ENCODE measurements at regions not wholly inside any gene's neighbourhood (a gene's known extent, or its start where the extent isn't known, plus 50 kb on each side); places are given as distances from the start of the nearest gene placed in this dataset.

DNA sequence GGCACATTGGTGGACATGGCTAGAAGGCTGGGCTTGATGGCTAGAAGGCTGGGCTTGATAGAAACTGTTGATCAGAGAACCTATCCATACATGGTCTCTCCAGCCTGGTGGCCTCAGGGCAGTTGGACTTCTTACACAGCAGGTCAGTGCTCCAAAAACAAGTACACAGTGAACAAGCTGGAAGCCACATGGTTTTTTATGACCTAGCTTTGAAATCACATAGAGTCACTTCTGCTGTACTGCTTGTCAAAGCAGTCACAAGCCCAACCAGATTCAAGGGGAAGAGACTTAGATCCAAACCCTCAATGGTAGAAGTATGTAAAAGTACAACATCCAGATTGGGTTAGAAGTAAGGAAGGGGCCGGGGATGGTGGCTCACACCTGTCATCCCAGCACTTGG, 89.4 kb upstream of the HES1 start:
- ChIA-PET CTCF (ENCODE audit: partially characterized antibody) (interaction anchor here (1.1 kb wide), 1 partner anchor 9 kb away, joined by 3 read pairs; no protein-coding TSS in a partner anchor), POLR2A (ENCODE audit: partially characterized antibody) (no interaction called here)
- no peak for DNase-seq
- Mint-ChIP-seq H3K27ac (no peak overlapping the region), H3K4me1 (no peaks in the 10 kb centered on the region), H3K36me3 (peaks cover 0 to 8% of the 10 kb centered on the region in 2 donors), H3K27me3 (peaks cover 0 to 2% of the 10 kb centered on the region in 2 donors), H3K9me3 (peaks cover 0 to 16% (median 13%) of the 10 kb centered on the region in 8 donors), H3K4me3 (no peak overlapping the region)
- intact Hi-C loops (cut with micrococcal nuclease), result no loop called here
- Histone ChIP-seq H3K27me3 (ENCODE audit: insufficient read depth, low read length) (no peaks in the 10 kb centered on the region), H3K36me3 (ENCODE audit: insufficient read depth, low read length) (no peaks in the 10 kb centered on the region), H3K4me3 (ENCODE audit: low read length in 2 of 2) (no peak overlapping the region), H3K4me1 (ENCODE audit: insufficient read depth, low read length) (no peaks in the 10 kb centered on the region), H3K9me3 (ENCODE audit: control insufficient read depth in 1 of 2, low read length in 2 of 2) (peaks cover 0 to 6% of the 10 kb centered on the region in 2 donors), H3K27ac (ENCODE audit: low read depth, low read length) (no peak overlapping the region)

DNA sequence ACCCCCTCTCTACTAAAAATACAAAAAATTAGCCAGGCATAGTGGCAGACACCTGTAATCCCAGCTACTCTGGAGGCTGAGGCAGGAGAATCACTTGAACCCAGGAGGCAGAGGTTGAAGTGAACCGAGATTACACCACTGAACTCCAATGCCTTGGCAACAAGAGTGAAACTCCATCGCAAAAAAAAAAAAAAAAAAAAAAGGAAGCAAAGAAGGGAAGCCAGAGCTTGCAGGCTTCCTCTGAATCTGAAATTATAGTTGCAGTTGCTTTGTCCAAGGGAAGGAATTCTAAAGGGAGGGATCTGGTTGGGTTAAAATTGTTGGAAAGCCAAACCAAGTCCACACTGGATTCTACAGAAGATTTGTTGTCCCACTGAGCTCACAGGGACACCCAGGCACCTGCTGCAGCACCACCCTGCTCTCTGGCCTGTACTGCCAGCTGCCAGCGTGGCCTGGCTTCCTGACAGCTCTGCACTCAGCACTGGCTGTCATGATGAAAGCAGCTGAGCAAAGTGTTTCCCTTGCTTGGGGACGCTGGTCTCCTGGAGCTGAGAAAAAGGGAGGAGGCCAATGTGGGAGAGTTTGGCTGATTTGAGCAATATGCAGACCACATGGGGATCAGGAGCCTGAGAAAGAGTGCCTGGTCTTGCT, 88.8 kb upstream of the HES1 start:
- H3K27ac Mint-ChIP-seq, result no peak overlapping the region
- CTCF ChIA-PET (ENCODE audit: partially characterized antibody), result interaction anchor here (0.6 kb wide), 1 partner anchor 379 kb away, joined by 3 read pairs; no protein-coding TSS in a partner anchor
- no peaks in the 10 kb centered on the region for H3K36me3 ChIP-seq (ENCODE audit: insufficient read depth, low read length)
- H3K9me3 ChIP-seq (ENCODE audit: control insufficient read depth in 1 of 2, low read length in 2 of 2), result peaks cover 0 to 6% of the 10 kb centered on the region in 2 donors
- no peaks in the 10 kb centered on the region for H3K4me1 Mint-ChIP-seq
- H3K4me3 ChIP-seq (ENCODE audit: low read length in 2 of 2), result no peak overlapping the region
- H3K27me3 ChIP-seq (ENCODE audit: insufficient read depth, low read length), result no peaks in the 10 kb centered on the region
- H3K4me1 ChIP-seq (ENCODE audit: insufficient read depth, low read length), result no peaks in the 10 kb centered on the region
- no peak for DNase-seq
- no peak overlapping the region for H3K27ac ChIP-seq (ENCODE audit: low read depth, low read length)
- H3K36me3 Mint-ChIP-seq, result peaks cover 0 to 12% of the 10 kb centered on the region in 2 donors
- intact Hi-C loops (cut with micrococcal nuclease), result no loop called here
- H3K27me3 Mint-ChIP-seq, result peaks cover 0 to 5% of the 10 kb centered on the region in 2 donors
- POLR2A ChIA-PET (ENCODE audit: partially characterized antibody), result no interaction called here
- no peak overlapping the region for H3K4me3 Mint-ChIP-seq
- H3K9me3 Mint-ChIP-seq, result peaks cover 3 to 22% (median 18%) of the 10 kb centered on the region in 8 donors

DNA sequence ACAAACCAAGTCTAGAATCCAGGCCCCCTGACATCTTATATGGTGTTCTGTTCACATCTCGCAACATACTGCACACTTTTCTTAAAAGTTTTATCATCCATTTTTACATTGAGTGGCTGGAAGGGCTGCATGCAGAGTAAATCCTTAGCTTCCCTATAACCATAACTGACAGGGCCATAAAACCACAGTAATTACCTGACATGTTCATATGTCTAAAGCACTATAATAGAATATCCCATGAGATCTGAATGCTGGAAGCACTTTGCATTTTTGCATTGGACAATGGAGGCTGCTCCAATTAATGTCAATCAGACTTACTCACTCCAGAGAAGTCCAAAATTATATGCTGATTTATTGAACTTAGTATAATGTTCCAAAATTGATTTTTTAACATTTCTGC, 86.6 kb upstream of the HES1 start:
- Histone ChIP-seq H3K27ac (ENCODE audit: low read depth, low read length) (no peak overlapping the region), H3K36me3 (ENCODE audit: insufficient read depth, low read length) (no peaks in the 10 kb centered on the region), H3K9me3 (ENCODE audit: control insufficient read depth in 1 of 2, low read length in 2 of 2) (peaks cover 0 to 6% of the 10 kb centered on the region in 2 donors), H3K27me3 (ENCODE audit: insufficient read depth, low read length) (no peaks in the 10 kb centered on the region), H3K4me1 (ENCODE audit: insufficient read depth, low read length) (no peaks in the 10 kb centered on the region), H3K4me3 (ENCODE audit: low read length in 2 of 2) (no peak overlapping the region)
- peaks cover 0 to 12% of the 10 kb centered on the region in 2 donors for H3K36me3 Mint-ChIP-seq
- CTCF ChIA-PET (ENCODE audit: partially characterized antibody), result interaction anchor here (1.0 kb wide), 1 partner anchor 296 kb away, joined by 3 read pairs; no protein-coding TSS in a partner anchor
- peaks cover 3 to 30% (median 19%) of the 10 kb centered on the region in 8 donors for H3K9me3 Mint-ChIP-seq
- POLR2A ChIA-PET (ENCODE audit: partially characterized antibody), result no interaction called here
- intact Hi-C loops (cut with micrococcal nuclease), result no loop called here
- no peaks in the 10 kb centered on the region for H3K4me1 Mint-ChIP-seq
- DNase-seq, result no peak
- no peak overlapping the region for H3K4me3 Mint-ChIP-seq
- H3K27ac Mint-ChIP-seq, result no peak overlapping the region
- H3K27me3 Mint-ChIP-seq, result peaks cover 3 to 6% of the 10 kb centered on the region in 2 donors

DNA sequence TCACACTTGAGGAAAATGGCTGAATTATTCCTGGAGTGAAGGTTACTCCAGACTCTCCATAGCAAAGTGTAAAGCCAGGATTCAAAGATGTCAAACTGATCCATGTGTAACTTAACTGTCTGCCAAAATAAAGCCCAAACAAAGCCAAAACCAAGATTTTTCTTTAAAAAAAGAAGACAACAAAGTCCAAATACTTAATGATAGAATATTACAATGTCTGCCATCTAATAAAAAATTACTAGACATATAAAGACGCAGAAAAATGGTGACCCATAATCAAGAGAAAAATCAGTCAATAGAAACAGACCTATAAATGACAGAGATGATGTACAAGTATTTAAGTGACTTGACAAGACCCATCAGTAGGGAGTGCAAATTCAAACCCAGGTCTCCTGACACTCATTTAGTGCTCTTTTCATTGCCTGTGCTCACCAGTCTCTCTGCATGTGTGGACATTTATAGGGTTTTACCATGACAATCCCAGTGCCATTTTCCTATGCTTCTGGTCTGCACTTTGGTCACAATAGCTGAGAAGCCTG, 85.1 kb upstream of the HES1 start:
- ChIA-PET POLR2A (ENCODE audit: partially characterized antibody) (no interaction called here), CTCF (ENCODE audit: partially characterized antibody) (no interaction called here)
- no peak overlapping the region for H3K27ac Mint-ChIP-seq
- H3K27ac ChIP-seq (ENCODE audit: low read depth, low read length), result no peak overlapping the region
- DNase-seq, result no peak
- H3K27me3 ChIP-seq (ENCODE audit: insufficient read depth, low read length), result no peaks in the 10 kb centered on the region
- no peak overlapping the region for H3K4me3 Mint-ChIP-seq
- intact Hi-C loops (cut with micrococcal nuclease), result no loop called here
- H3K4me1 ChIP-seq (ENCODE audit: insufficient read depth, low read length), result no peaks in the 10 kb centered on the region
- peaks cover 3 to 7% of the 10 kb centered on the region in 2 donors for H3K27me3 Mint-ChIP-seq
- peaks cover 0 to 6% of the 10 kb centered on the region in 2 donors for H3K9me3 ChIP-seq (ENCODE audit: control insufficient read depth in 1 of 2, low read length in 2 of 2)
- peaks cover 0 to 12% of the 10 kb centered on the region in 2 donors for H3K36me3 Mint-ChIP-seq
- H3K4me1 Mint-ChIP-seq, result no peaks in the 10 kb centered on the region
- H3K4me3 ChIP-seq (ENCODE audit: low read length in 2 of 2), result no peak overlapping the region
- peaks cover 3 to 30% (median 19%) of the 10 kb centered on the region in 8 donors for H3K9me3 Mint-ChIP-seq
- H3K36me3 ChIP-seq (ENCODE audit: insufficient read depth, low read length), result no peaks in the 10 kb centered on the region

DNA sequence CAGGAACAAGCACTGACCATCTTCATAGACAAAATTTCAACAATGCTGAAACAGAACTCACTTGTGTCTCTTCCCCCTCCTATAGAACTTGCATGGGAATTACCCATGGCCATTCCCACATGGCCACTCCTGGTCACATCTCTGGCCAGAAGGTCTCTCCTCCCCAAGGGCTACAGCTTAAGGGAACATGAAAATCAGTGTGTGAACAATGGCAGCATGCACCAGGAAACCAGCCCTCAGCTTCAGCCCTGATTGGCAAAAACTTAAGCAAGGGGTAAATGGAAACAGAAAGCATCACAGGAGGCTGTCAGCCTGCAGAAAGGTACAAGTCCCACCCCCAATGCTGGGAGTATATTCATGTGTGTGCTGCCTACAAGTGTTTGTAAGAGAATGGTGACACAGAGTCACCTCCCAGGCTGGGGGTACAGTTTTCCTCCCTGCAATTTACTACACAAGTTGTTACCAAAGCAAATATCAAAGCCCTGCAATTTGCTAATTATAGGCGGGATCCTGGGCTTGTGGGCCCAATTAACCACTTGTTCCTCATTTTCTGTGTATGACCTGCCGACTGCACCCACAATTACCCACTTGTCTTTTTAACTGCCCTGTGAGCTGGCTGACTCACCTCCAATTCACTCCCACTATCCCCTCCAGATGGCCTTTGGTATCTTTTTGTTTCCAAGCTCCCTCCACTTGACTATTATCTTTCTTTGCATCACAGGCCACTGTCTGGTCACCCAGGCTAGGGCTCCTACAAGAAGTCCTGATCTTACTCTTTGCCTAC, 84.4 kb upstream of the HES1 start:
- CTCF ChIA-PET (ENCODE audit: partially characterized antibody), result no interaction called here
- no peaks in the 10 kb centered on the region for H3K4me1 ChIP-seq (ENCODE audit: insufficient read depth, low read length)

DNA sequence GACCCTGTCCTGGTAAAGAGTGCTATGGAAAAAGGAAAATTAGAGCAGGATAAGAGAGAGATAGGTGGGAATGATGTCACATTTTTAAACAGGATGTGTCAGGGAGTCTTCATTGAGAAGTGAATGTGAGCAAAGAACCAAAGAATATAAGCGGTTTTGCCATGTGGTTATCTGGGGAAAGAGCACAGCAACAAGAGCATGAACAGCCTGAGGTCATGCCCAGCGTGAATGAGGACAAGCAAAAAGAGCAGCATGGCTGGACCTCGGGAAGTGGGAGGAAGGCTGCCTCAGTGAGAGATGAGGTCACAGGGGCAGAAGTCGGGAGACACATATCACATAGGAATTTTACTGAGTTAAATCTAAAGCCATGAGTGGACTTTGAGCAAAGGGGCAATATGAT, 82.8 kb upstream of the HES1 start:
- POLR2A ChIA-PET (ENCODE audit: partially characterized antibody), result no interaction called here
- intact Hi-C loops (cut with micrococcal nuclease), result no loop called here
- Histone ChIP-seq H3K27me3 (ENCODE audit: insufficient read depth, low read length) (no peaks in the 10 kb centered on the region), H3K36me3 (ENCODE audit: insufficient read depth, low read length) (no peaks in the 10 kb centered on the region), H3K27ac (ENCODE audit: low read depth, low read length) (no peak overlapping the region), H3K4me3 (ENCODE audit: low read length in 2 of 2) (no peak overlapping the region), H3K9me3 (ENCODE audit: control insufficient read depth in 1 of 2, low read length in 2 of 2) (peaks cover 0 to 6% of the 10 kb centered on the region in 2 donors), H3K4me1 (ENCODE audit: insufficient read depth, low read length) (no peaks in the 10 kb centered on the region)
- Mint-ChIP-seq H3K27ac (no peak overlapping the region), H3K36me3 (peaks cover 0 to 12% of the 10 kb centered on the region in 2 donors), H3K9me3 (peaks cover 3 to 32% (median 20%) of the 10 kb centered on the region in 8 donors), H3K27me3 (peaks cover 14 to 20% of the 10 kb centered on the region in 2 donors), H3K4me3 (no peak overlapping the region), H3K4me1 (peaks cover 3 to 6% (median 5%) of the 10 kb centered on the region in 4 donors)
- CTCF ChIA-PET (ENCODE audit: partially characterized antibody), result no interaction called here
- DNase-seq, result no peak

More for the DNA sequence above, 84.4 kb upstream of the HES1 start:
- H3K4me3 Mint-ChIP-seq, result no peak overlapping the region
- Histone ChIP-seq H3K36me3 (ENCODE audit: insufficient read depth, low read length) (no peaks in the 10 kb centered on the region), H3K4me3 (ENCODE audit: low read length in 2 of 2) (no peak overlapping the region), H3K9me3 (ENCODE audit: control insufficient read depth in 1 of 2, low read length in 2 of 2) (peaks cover 0 to 6% of the 10 kb centered on the region in 2 donors), H3K27ac (ENCODE audit: low read depth, low read length) (no peak overlapping the region), H3K27me3 (ENCODE audit: insufficient read depth, low read length) (no peaks in the 10 kb centered on the region)
- DNase-seq, result no peak
- intact Hi-C loops (cut with micrococcal nuclease), result no loop called here
- POLR2A ChIA-PET (ENCODE audit: partially characterized antibody), result no interaction called here
- H3K27ac Mint-ChIP-seq, result no peak overlapping the region
- no peaks in the 10 kb centered on the region for H3K4me1 Mint-ChIP-seq
- peaks cover 6 to 10% of the 10 kb centered on the region in 2 donors for H3K27me3 Mint-ChIP-seq
- H3K9me3 Mint-ChIP-seq, result peaks cover 3 to 31% (median 19%) of the 10 kb centered on the region in 8 donors
- H3K36me3 Mint-ChIP-seq, result peaks cover 0 to 12% of the 10 kb centered on the region in 2 donors

DNA sequence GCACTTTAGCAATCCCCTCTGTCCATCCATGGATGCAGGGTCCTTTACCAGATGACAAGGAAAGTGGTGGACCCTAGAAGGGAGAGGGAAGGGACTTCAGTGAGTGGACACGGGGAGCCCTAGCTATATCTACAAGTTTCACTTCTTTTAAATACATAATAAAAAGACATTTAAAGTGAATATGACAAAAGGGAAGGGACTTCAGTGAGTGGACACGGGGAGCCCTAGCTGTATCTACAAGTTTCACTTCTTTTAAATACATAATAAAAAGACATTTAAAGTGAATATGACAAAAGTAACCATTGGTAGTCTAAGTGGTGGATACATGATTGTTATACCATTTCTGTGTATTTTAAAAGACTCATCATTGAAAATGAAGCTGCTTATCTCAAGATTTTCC, 81.9 kb upstream of the HES1 start:
- Mint-ChIP-seq H3K36me3 (peaks cover 0 to 12% of the 10 kb centered on the region in 2 donors), H3K9me3 (peaks cover 3 to 32% (median 20%) of the 10 kb centered on the region in 8 donors), H3K4me1 (peaks cover 3 to 6% (median 5%) of the 10 kb centered on the region in 4 donors), H3K27me3 (peaks cover 14 to 20% of the 10 kb centered on the region in 2 donors), H3K27ac (no peak overlapping the region), H3K4me3 (no peak overlapping the region)
- Histone ChIP-seq H3K9me3 (ENCODE audit: control insufficient read depth in 1 of 2, low read length in 2 of 2) (peaks cover 0 to 6% of the 10 kb centered on the region in 2 donors), H3K27ac (ENCODE audit: low read depth, low read length) (no peak overlapping the region), H3K4me3 (ENCODE audit: low read length in 2 of 2) (no peak overlapping the region), H3K36me3 (ENCODE audit: insufficient read depth, low read length) (no peaks in the 10 kb centered on the region), H3K27me3 (ENCODE audit: insufficient read depth, low read length) (no peaks in the 10 kb centered on the region), H3K4me1 (ENCODE audit: insufficient read depth, low read length) (no peaks in the 10 kb centered on the region)
- intact Hi-C loops (cut with micrococcal nuclease), result no loop called here
- CTCF ChIA-PET (ENCODE audit: partially characterized antibody), result no interaction called here
- POLR2A ChIA-PET (ENCODE audit: partially characterized antibody), result no interaction called here
- DNase-seq, result no peak

Measured in CD4-positive, alpha-beta memory T cell (primary cell).